Body of pancreas (tissue), 4 donors: ENCODE measurements at regions not wholly inside any gene's neighbourhood (a gene's known extent, or its start where the extent isn't known, plus 50 kb on each side); places are given as distances from the start of the nearest gene placed in this dataset.

Experiments
- ATAC-seq: fragments of 150-250 bp; one replicate; pipeline ENCODE4 v1.9.1; 2016
- DNase-seq, 4 donors: peaks; one replicate each; pipeline ENCODE4 v3.0.0-alpha.2; 2019
- H3K27ac ChIP-seq, 4 donors: fragments of 200-600 bp; sonication (generic); 1 replicate in 3 of 4; 2 replicates in 1 of 4; pipeline versions ENCODE4 v1.5.1 to v1.6.1; 2016 to 2019; ENCODE audit warnings: mild to moderate bottlenecking in 1 of 4, mixed read lengths in 1 of 4, moderate library complexity in 1 of 4
- H3K27me3 ChIP-seq, 2 donors: fragments of 200-600 bp; sonication (generic); one replicate each; pipeline ENCODE4 v1.6.0; 2016; ENCODE audit warnings: mild to moderate bottlenecking in 1 of 2
- H3K36me3 ChIP-seq, 2 donors: fragments of 200-600 bp; sonication (generic); replicated peaks in 1 of 2; 2 replicates each; pipeline ENCODE4 v1.5.1; 2016; ENCODE audit warnings: low read depth in 2 of 2; ENCODE audit not compliant: insufficient read depth in 1 of 2
- H3K4me1 ChIP-seq: fragments of 200-600 bp; sonication (generic); one replicate; pipeline ENCODE4 v1.6.0; 2016
- H3K4me3 ChIP-seq, 2 donors: fragments of 200-600 bp; sonication (generic); 1 replicate in 1 of 2; 2 replicates in 1 of 2; pipeline ENCODE4 v1.5.1; 2016 to 2019
- H3K9me3 ChIP-seq, 3 donors: fragments of 200-600 bp; sonication (generic); 1 replicate in 2 of 3; 2 replicates in 1 of 3; pipeline ENCODE4 v1.5.1; 2016
- POLR2A ChIP-seq, 3 donors: fragments of 450-650 bp; IDR thresholded peaks; one replicate each; pipeline ENCODE4 v1.6.1; 2016; ENCODE audit warnings: antibody characterized with exemption in 3 of 3, mild to moderate bottlenecking in 2 of 3
- WGBS, 2 donors: methylation state at CpG; one replicate each; pipeline ENCODE4 v1.1.5; 2017; 5-methylcytosine and 5-hydroxymethylcytosine counted together
- intact Hi-C: fragments of 100-400 bp; cut with DNase I; formaldehyde crosslinking; loops from one replicate; pipeline ENCODE4 v1.15.1; 2023
- TF ChIP-seq, protein P1 (sequence below), 7 experiments: fragments of 450-650 bp in 4 of 7; fragments of 200-600 bp in 3 of 7; sonication (generic) in 3 of 7; IDR thresholded peaks; one replicate each; pipeline ENCODE4 v1.5.1; 2016 to 2019; ENCODE audit warnings: antibody characterized with exemption in 7 of 7

DNA sequence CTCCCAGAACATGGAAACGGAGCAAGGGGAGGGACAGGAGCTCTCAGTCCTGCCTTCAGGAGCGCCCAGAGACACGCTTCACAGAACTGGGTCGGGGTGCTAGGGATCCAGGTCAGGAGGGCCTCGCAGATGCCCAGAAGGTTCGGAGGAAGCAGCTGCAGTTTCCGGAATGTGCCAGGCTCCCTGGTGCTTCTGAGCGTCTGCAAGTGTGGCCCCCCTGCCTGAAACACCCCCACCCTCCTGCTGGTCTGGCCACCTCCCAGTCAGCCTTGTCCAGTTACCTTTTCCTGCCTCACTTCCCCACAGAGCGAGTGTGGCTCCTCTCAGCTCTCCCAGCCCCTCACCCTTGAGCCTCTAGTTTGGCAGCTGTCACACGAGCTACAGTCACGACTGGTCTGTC lies 88.3 kb upstream of the TAF1B start:
- 79 to 87% methylated on average over 9 to 11 of the region's 11 CpGs for WGBS, 2 donors
- H3K27me3 ChIP-seq = no peaks in the 10 kb centered on the region
- H3K36me3 ChIP-seq = no peaks in the 10 kb centered on the region
- no peak for TF ChIP-seq POLR2A (IDR thresholded peaks at IDR 0.05)
- TF ChIP-seq, protein P1, sequence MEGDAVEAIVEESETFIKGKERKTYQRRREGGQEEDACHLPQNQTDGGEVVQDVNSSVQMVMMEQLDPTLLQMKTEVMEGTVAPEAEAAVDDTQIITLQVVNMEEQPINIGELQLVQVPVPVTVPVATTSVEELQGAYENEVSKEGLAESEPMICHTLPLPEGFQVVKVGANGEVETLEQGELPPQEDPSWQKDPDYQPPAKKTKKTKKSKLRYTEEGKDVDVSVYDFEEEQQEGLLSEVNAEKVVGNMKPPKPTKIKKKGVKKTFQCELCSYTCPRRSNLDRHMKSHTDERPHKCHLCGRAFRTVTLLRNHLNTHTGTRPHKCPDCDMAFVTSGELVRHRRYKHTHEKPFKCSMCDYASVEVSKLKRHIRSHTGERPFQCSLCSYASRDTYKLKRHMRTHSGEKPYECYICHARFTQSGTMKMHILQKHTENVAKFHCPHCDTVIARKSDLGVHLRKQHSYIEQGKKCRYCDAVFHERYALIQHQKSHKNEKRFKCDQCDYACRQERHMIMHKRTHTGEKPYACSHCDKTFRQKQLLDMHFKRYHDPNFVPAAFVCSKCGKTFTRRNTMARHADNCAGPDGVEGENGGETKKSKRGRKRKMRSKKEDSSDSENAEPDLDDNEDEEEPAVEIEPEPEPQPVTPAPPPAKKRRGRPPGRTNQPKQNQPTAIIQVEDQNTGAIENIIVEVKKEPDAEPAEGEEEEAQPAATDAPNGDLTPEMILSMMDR (IDR thresholded peaks at IDR 0.05) = no peak
- DNase-seq (no peak), ATAC-seq (no peak)
- intact Hi-C loops = no loop called here
- H3K27ac ChIP-seq = no peak overlapping the region
- H3K4me3 ChIP-seq = no peak overlapping the region
- H3K4me1 ChIP-seq = peaks cover 32% of the 10 kb centered on the region
- H3K9me3 ChIP-seq = no peaks in the 10 kb centered on the region

DNA sequence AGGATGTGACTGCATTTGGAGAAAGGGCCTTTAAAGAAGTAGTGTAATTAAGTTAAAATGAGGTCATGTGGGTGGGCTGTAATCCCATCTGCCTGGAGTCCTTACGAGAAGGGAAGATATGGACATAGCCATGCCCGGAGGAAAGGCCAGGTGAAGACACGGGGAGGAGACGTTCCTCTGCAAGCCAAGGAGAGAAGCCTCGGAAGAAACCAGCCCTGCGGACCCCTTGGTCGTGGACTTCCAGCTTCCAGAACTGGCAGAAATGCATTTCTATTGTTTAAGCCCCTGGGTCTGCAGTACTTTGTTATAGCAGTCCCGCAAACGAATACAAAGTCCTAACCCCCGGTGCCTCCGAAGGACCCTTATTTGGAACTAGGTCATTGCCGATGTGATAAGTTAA lies 87.6 kb upstream of the TAF1B start:
- H3K9me3 ChIP-seq = no peaks in the 10 kb centered on the region
- TF ChIP-seq POLR2A (IDR thresholded peaks at IDR 0.05) = no peak
- TF ChIP-seq, protein P1 (IDR thresholded peaks at IDR 0.05) = no peak
- no peak overlapping the region for H3K27ac ChIP-seq
- no peaks in the 10 kb centered on the region for H3K36me3 ChIP-seq
- no peak overlapping the region for H3K4me3 ChIP-seq
- 89 to 94% methylated on average over 12 of the region's 12 CpGs for WGBS, 2 donors
- ATAC-seq (no peak), DNase-seq (no peak)
- no peaks in the 10 kb centered on the region for H3K27me3 ChIP-seq
- intact Hi-C loops = no loop called here
- H3K4me1 ChIP-seq = peaks cover 32% of the 10 kb centered on the region

DNA sequence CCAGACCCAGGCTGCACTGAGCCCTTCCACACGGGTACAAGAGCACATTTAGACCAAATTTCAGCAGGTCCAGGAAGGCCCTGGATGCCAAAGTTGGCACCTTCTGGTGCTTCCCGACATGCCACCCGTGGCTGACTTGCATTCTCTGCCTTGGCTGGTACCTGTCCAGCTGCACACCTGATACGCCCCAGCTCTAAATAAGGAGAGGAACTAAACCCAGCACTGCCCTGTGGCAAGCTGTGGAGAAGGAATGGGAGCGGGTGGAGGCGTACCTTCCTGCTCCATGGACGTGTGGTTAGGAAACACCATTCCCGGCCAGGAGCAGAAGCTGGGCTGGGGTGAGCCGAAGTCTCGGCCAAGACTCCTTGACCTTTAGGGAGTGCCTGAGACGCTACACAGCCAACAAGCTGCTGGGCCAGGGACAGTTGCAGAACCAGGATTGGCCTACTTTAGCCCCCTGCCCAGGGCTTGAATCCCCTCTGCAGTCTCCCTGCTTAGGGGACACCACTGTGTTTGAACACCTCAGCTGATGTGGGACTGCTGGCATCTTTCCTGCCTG lies 86.5 kb upstream of the TAF1B start:
- Histone ChIP-seq H3K27ac (no peak overlapping the region), H3K36me3 (no peaks in the 10 kb centered on the region), H3K9me3 (no peaks in the 10 kb centered on the region), H3K27me3 (no peaks in the 10 kb centered on the region), H3K4me1 (peaks cover 32% of the 10 kb centered on the region), H3K4me3 (no peak overlapping the region)
- WGBS, 2 donors = 82 to 85% methylated on average over 9 to 11 of the region's 11 CpGs
- ATAC-seq (no peak), DNase-seq (no peak)
- no peak for TF ChIP-seq POLR2A (IDR thresholded peaks at IDR 0.05)
- TF ChIP-seq, protein P1 (IDR thresholded peaks at IDR 0.05) = no peak
- intact Hi-C loops = no loop called here

DNA sequence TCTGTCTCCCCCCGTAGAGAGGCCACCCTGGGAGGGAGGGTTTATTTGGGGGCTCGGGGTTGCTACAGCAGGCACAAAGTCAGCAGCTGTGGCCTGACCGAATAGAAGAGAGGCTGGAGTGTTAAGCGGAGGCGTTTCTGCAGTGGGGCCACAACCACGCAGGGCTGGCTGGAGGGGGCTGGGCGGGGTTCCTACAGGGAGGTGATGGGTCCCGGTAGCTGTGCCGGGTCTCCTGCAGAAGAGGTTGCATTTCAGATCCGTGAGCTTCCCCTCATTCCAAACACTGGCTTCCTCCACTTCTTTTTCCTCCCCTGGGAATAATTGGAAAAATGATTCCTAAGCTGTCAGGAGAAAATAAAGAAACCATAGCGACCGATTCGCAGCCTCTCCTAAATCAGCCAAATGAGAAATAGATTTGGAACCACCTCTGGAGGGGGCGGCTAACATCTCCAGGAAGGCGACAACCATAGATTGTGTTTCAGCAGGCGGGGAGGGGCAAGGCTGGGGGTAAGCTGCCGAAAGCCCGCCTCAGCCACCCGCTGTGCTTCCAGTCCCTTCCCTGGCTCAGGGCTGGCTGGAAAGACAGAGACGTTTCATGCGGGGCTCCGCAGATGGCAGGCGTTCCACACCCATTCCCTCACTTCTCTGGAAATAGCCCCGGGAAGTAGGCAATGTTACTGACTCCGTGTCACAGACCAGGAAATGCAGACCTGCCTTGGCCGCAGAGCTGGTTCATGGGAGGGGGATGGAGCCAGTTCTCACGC lies 85.6 kb upstream of the TAF1B start:
- intact Hi-C loops = no loop called here
- H3K27ac ChIP-seq = peak overlapping the region in 1 of 4 donors; percentile 10
- no peaks in the 10 kb centered on the region for H3K36me3 ChIP-seq
- peak in 2 of 4 donors; percentile 32 to 36 for DNase-seq
- no peaks in the 10 kb centered on the region for H3K27me3 ChIP-seq
- no peaks in the 10 kb centered on the region for H3K9me3 ChIP-seq
- 41 to 56% methylated on average over 25 to 27 of the region's 27 CpGs for WGBS, 2 donors
- TF ChIP-seq POLR2A (IDR thresholded peaks at IDR 0.05) = no peak
- TF ChIP-seq, protein P1 (IDR thresholded peaks at IDR 0.05) = no peak
- ATAC-seq = peak; percentile 41
- H3K4me1 ChIP-seq = peaks cover 31% of the 10 kb centered on the region
- no peak overlapping the region for H3K4me3 ChIP-seq
